Hepatocyte (in vitro differentiated cells): ENCODE measurements at regions not wholly inside any gene's neighbourhood (a gene's known extent, or its start where the extent isn't known, plus 50 kb on each side); places are given as distances from the start of the nearest gene placed in this dataset.

Source experiments
- DNase-seq: peaks from one replicate; pipeline ENCODE4 v3.0.0-alpha.2; 2016; ENCODE audit warnings: low spot score
- H2AFZ ChIP-seq: fragments of 200-600 bp; sonication (generic); 2 replicates; pipeline ENCODE4 v1.6.0; 2016; ENCODE audit warnings: antibody characterized with exemption, mild to moderate bottlenecking
- H3K27ac ChIP-seq: fragments of 200-600 bp; sonication (generic); 2 replicates; pipeline ENCODE4 v1.5.1; 2016; ENCODE audit warnings: mild to moderate bottlenecking
- H3K27me3 ChIP-seq: fragments of 200-600 bp; sonication (generic); 2 replicates; pipeline ENCODE4 v1.6.1; 2016
- H3K36me3 ChIP-seq: fragments of 200-600 bp; sonication (generic); replicated peaks from 2 replicates; pipeline ENCODE4 v1.5.1; 2016; ENCODE audit warnings: low read depth; ENCODE audit not compliant: insufficient read depth
- H3K4me1 ChIP-seq: fragments of 200-600 bp; sonication (generic); 2 replicates; pipeline ENCODE4 v1.5.1; 2016; ENCODE audit warnings: mild to moderate bottlenecking, moderate library complexity; ENCODE audit not compliant: insufficient read depth
- H3K4me2 ChIP-seq: fragments of 200-600 bp; sonication (generic); 2 replicates; pipeline ENCODE4 v1.6.0; 2016
- H3K4me3 ChIP-seq: fragments of 200-600 bp; sonication (generic); 2 replicates; pipeline ENCODE4 v1.5.1; 2016; ENCODE audit warnings: mild to moderate bottlenecking
- H3K79me2 ChIP-seq: fragments of 200-600 bp; sonication (generic); 2 replicates; pipeline ENCODE4 v1.6.0; 2017; ENCODE audit warnings: mild to moderate bottlenecking
- H3K9me2 ChIP-seq: fragments of 200-600 bp; sonication (generic); replicated peaks from 2 replicates; pipeline ENCODE4 v1.6.0; 2017; ENCODE audit warnings: mild to moderate bottlenecking; ENCODE audit not compliant: insufficient read depth
- H3K9me3 ChIP-seq: fragments of 200-600 bp; sonication (generic); 2 replicates; pipeline ENCODE4 v1.5.1; 2016; ENCODE audit warnings: low read depth, mild to moderate bottlenecking
- H4K20me1 ChIP-seq: fragments of 200-600 bp; sonication (generic); 2 replicates; pipeline ENCODE4 v1.6.0; 2016; ENCODE audit warnings: mild to moderate bottlenecking; ENCODE audit not compliant: insufficient read depth, poor library complexity, severe bottlenecking
- CTCF ChIP-seq: fragments of 200-600 bp; sonication (generic); IDR thresholded peaks from 2 replicates; pipeline ENCODE4 v1.5.1; 2016; ENCODE audit warnings: antibody characterized with exemption, mild to moderate bottlenecking; ENCODE audit not compliant: poor library complexity
- EZH2 ChIP-seq: fragments of 200-600 bp; sonication (generic); IDR thresholded peaks from 2 replicates; pipeline ENCODE4 v1.6.1; 2016; ENCODE audit warnings: antibody characterized with exemption, mild to moderate bottlenecking, borderline replicate concordance
- EZH2phosphoT487 ChIP-seq: fragments of 200-600 bp; sonication (generic); IDR thresholded peaks from one replicate; pipeline ENCODE4 v1.6.1; 2018; ENCODE audit warnings: antibody characterized with exemption, mild to moderate bottlenecking, low read depth, moderate library complexity; ENCODE audit not compliant: unreplicated experiment, severe bottlenecking
- WGBS: methylation state at CpG from one replicate; pipeline ENCODE4 v1.1.6; 2016; ENCODE audit warnings: low lambda C conversion rate; ENCODE audit errors: missing lambda C conversion rate; 5-methylcytosine and 5-hydroxymethylcytosine counted together

- no peak for DNase-seq
- WGBS = 81% methylated on average over 1 of the region's 1 CpG
- Histone ChIP-seq H3K27me3 (no peaks in the 10 kb centered on the region), H2AFZ (no peak overlapping the region), H3K79me2 (no peaks in the 10 kb centered on the region), H3K9me2 (no peaks in the 10 kb centered on the region), H3K27ac (no peak overlapping the region), H3K4me2 (no peak overlapping the region), H4K20me1 (no peaks in the 10 kb centered on the region), H3K9me3 (no peaks in the 10 kb centered on the region), H3K36me3 (no peaks in the 10 kb centered on the region), H3K4me3 (no peak overlapping the region), H3K4me1 (peaks cover 49% of the 10 kb centered on the region)
- TF ChIP-seq EZH2phosphoT487 = no peak
- TF ChIP-seq CTCF = no peak
- no peak for TF ChIP-seq EZH2
These were observed 140.2 kb downstream of the DDX1 start for GRCh38 chr2:15731889-15732271.

GRCh38 chr2:15732341-15733077 is 140.8 kb downstream of the DDX1 start:
- TF ChIP-seq CTCF (no peak), EZH2phosphoT487 (no peak), EZH2 (no peak)
- Histone ChIP-seq H3K4me3 (no peak overlapping the region), H3K36me3 (no peaks in the 10 kb centered on the region), H2AFZ (no peak overlapping the region), H3K27ac (no peak overlapping the region), H3K9me3 (no peaks in the 10 kb centered on the region), H3K27me3 (no peaks in the 10 kb centered on the region), H3K4me1 (peaks cover 49% of the 10 kb centered on the region), H3K79me2 (no peaks in the 10 kb centered on the region), H4K20me1 (no peaks in the 10 kb centered on the region), H3K4me2 (no peak overlapping the region), H3K9me2 (no peaks in the 10 kb centered on the region)
- 82% methylated on average over 7 of the region's 7 CpGs for WGBS
- DNase-seq = no peak

GRCh38 chr2:15733867-15734673 is 142.4 kb downstream of the DDX1 start:
- Histone ChIP-seq H3K27me3 (no peaks in the 10 kb centered on the region), H2AFZ (no peak overlapping the region), H3K4me2 (peak overlapping the region; percentile 52), H3K27ac (peak overlapping the region; percentile 35), H3K4me3 (no peak overlapping the region), H4K20me1 (no peaks in the 10 kb centered on the region), H3K4me1 (peaks cover 49% of the 10 kb centered on the region), H3K9me2 (no peaks in the 10 kb centered on the region), H3K9me3 (no peaks in the 10 kb centered on the region), H3K36me3 (no peaks in the 10 kb centered on the region), H3K79me2 (no peaks in the 10 kb centered on the region)
- WGBS = 42% methylated on average over 11 of the region's 11 CpGs
- no peak for TF ChIP-seq CTCF
- no peak for TF ChIP-seq EZH2
- TF ChIP-seq EZH2phosphoT487 = no peak
- peak; percentile 51 for DNase-seq
